ENCODE measurements at regions not wholly inside any gene's neighbourhood (a gene's known extent, or its start where the extent isn't known, plus 50 kb on each side); places are given as distances from the start of the nearest gene placed in this dataset.

DNA sequence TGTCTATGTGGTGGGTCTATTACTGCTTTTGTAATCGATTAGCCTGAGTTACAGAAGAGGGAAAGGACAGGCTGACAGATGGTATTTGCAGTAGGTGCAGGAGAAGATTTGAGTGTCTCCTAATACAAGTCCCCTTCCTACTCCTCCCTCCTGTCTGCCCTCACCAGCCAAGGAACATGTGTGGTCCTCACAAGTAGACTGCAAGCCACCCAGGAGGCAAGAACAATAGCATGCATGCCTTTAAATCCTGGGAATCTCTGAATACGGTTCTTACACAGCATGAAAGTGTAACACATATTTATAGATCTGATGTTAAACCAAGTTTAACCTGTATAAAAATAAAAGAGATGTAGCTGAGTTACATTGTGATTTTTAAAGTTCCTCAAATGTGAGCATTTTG lies 117.0 kb downstream of the PTCSC3 start:
- dilution Hi-C loops (cut with MboI; ENCODE audit: extremely low pct_ligation_motif_present, low sequenced_read_pairs), result no loop called here
- DNase-seq (ENCODE audit: low read depth, low spot score) (no peak), FAIRE-seq (no peak)
- H3K4me1 ChIP-seq (ENCODE audit: control insufficient read depth, extremely low read depth, insufficient read depth, low read length), result no peaks in the 10 kb centered on the region
- H3K27me3 ChIP-seq (ENCODE audit: control insufficient read depth in 2 of 2, insufficient read depth in 2 of 2, low read length in 2 of 2), result peaks cover 2 to 3% of the 10 kb centered on the region in 2 experiments
- no peak overlapping the region for H3K9ac ChIP-seq (replicated peaks; ENCODE audit: extremely low read depth, insufficient read depth, low read length)
- H3K9me3 ChIP-seq (replicated peaks; ENCODE audit: control insufficient read depth, insufficient read depth, low read length), result no peaks in the 10 kb centered on the region
- H3K79me2 ChIP-seq (ENCODE audit: control insufficient read depth, insufficient read depth, low read length), result no peaks in the 10 kb centered on the region
- no peaks in the 10 kb centered on the region for H3K9me1 ChIP-seq (replicated peaks; ENCODE audit: control insufficient read depth, extremely low read depth, insufficient read depth, low read length)
- H3K4me3 ChIP-seq (replicated peaks in 1 of 3; ENCODE audit: insufficient read depth in 1 of 3, low read depth in 1 of 3, low read length in 3 of 3), result no peak overlapping the region
- H3K36me3 ChIP-seq (ENCODE audit: control insufficient read depth in 2 of 2, extremely low read depth in 1 of 2, insufficient read depth in 2 of 2, low read length in 2 of 2), result no peaks in the 10 kb centered on the region
- intact Hi-C loops (cut with micrococcal nuclease), result no loop called here
- no TSS peak for BruUV-seq (replicated peaks)
- ChIA-PET POLR2A (no interaction called here), CTCF (interaction anchor here (4.3 kb wide), 1 partner anchor 10 kb away, joined by 31 read pairs; no protein-coding TSS in a partner anchor)
- no peaks in the 10 kb centered on the region for H4K20me1 ChIP-seq (replicated peaks; ENCODE audit: control insufficient read depth, extremely low read depth, insufficient read depth, low read length)
- H3K4me2 ChIP-seq (ENCODE audit: insufficient read depth, low read length), result no peak overlapping the region
- H3K27ac ChIP-seq (ENCODE audit: insufficient read depth, low read depth, low read length), result no peak overlapping the region
- TF ChIP-seq, protein P1, sequence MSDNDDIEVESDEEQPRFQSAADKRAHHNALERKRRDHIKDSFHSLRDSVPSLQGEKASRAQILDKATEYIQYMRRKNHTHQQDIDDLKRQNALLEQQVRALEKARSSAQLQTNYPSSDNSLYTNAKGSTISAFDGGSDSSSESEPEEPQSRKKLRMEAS (IDR thresholded peaks at IDR 0.05; ENCODE audit: insufficient read depth, insufficient read length), result no peak
- TF ChIP-seq, protein P2, sequence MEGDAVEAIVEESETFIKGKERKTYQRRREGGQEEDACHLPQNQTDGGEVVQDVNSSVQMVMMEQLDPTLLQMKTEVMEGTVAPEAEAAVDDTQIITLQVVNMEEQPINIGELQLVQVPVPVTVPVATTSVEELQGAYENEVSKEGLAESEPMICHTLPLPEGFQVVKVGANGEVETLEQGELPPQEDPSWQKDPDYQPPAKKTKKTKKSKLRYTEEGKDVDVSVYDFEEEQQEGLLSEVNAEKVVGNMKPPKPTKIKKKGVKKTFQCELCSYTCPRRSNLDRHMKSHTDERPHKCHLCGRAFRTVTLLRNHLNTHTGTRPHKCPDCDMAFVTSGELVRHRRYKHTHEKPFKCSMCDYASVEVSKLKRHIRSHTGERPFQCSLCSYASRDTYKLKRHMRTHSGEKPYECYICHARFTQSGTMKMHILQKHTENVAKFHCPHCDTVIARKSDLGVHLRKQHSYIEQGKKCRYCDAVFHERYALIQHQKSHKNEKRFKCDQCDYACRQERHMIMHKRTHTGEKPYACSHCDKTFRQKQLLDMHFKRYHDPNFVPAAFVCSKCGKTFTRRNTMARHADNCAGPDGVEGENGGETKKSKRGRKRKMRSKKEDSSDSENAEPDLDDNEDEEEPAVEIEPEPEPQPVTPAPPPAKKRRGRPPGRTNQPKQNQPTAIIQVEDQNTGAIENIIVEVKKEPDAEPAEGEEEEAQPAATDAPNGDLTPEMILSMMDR (IDR thresholded peaks at IDR 0.05; ENCODE audit: extremely low read depth in 1 of 2, insufficient read depth in 1 of 2, low read depth in 1 of 2, low read length in 2 of 2), result no peak
- TF ChIP-seq MYC (IDR thresholded peaks at IDR 0.05; ENCODE audit: low read depth, low read length) (no peak), POLR2A (IDR thresholded peaks at IDR 0.05; ENCODE audit: low read depth, low read length) (no peak), JUN (IDR thresholded peaks at IDR 0.05; ENCODE audit: borderline replicate concordance, insufficient read depth, insufficient read length, low read depth) (no peak), FOS (IDR thresholded peaks at IDR 0.05; ENCODE audit: borderline replicate concordance, insufficient read depth, low read length) (no peak)
- H2AFZ ChIP-seq (ENCODE audit: low read depth, low read length), result no peak overlapping the region

All from endothelial cell of umbilical vein (primary cell).